H1 (cell line): ENCODE measurements at regions not wholly inside any gene's neighbourhood (a gene's known extent, or its start where the extent isn't known, plus 50 kb on each side); places are given as distances from the start of the nearest gene placed in this dataset.

ENCODE experiments used
- CTCF ChIA-PET: fragments of 300-600 bp; sonication (Branson Sonifier 250); formaldehyde crosslinking; loops from one replicate; lab custom pipeline; 2021; ENCODE audit not compliant: partially characterized antibody; lab: Charles Lee
- POLR2A ChIA-PET: fragments of 300-600 bp; sonication (Branson Sonifier 250); formaldehyde crosslinking; loops from one replicate; lab custom pipeline; 2021; ENCODE audit warnings: inconsistent platforms; ENCODE audit not compliant: partially characterized antibody; lab: Charles Lee
- DNase-seq, 2 experiments: peaks; one replicate each; pipeline versions ENCODE4 v3.0.0 to v3.0.0-alpha.2; 2010 to 2022; ENCODE audit warnings: low spot score in 2 of 2, low read depth in 1 of 2, mixed read lengths in 1 of 2
- FAIRE-seq: peaks from 2 replicates; lab custom pipeline; 2011; peaks lifted over from hg19 to GRCh38; lab: Jason Lieb, UNC
- H2AFZ ChIP-seq: 2 replicates; pipeline ENCODE4 v1.8.1; 2012; ENCODE audit warnings: low read length, inconsistent platforms
- H2AK5ac ChIP-seq: 2 replicates; pipeline ENCODE4 v1.6.1; 2013; ENCODE audit warnings: low read depth, low read length
- H2BK120ac ChIP-seq: replicated peaks from 2 replicates; pipeline ENCODE3; 2013; ENCODE audit warnings: low read depth, low read length, inconsistent platforms
- H2BK12ac ChIP-seq: 2 replicates; pipeline ENCODE4 v1.6.1; 2013; ENCODE audit warnings: low read depth, low read length
- H2BK15ac ChIP-seq: 2 replicates; pipeline ENCODE4 v1.6.1; 2013; ENCODE audit warnings: low read length
- H2BK20ac ChIP-seq: 2 replicates; pipeline ENCODE4 v1.6.1; 2013; ENCODE audit warnings: low read length
- H2BK5ac ChIP-seq: 2 replicates; pipeline ENCODE4 v1.6.1; 2013; ENCODE audit warnings: low read depth, low read length
- H3K14ac ChIP-seq: 2 replicates; pipeline ENCODE4 v1.6.1; 2013; ENCODE audit warnings: inconsistent platforms; ENCODE audit not compliant: insufficient read length
- H3K18ac ChIP-seq: 2 replicates; pipeline ENCODE4 v1.6.1; 2013; ENCODE audit warnings: low read length; ENCODE audit errors: extremely low read depth
- H3K23ac ChIP-seq: 2 replicates; pipeline ENCODE4 v1.6.1; 2013; ENCODE audit warnings: inconsistent platforms; ENCODE audit not compliant: insufficient read length
- H3K23me2 ChIP-seq: 2 replicates; pipeline ENCODE4 v1.6.1; 2013; ENCODE audit warnings: low read depth, low read length
- H3K27ac ChIP-seq: 2 replicates; pipeline ENCODE4 v1.6.1; 2011; ENCODE audit warnings: low read depth, low read length, inconsistent platforms
- H3K27me3 ChIP-seq, 4 experiments: replicated peaks in 1 of 4; 1 replicate in 1 of 4; 2 replicates in 3 of 4; pipeline versions ENCODE4 v1.6.1 to v1.8.1; 2011 to 2013; ENCODE audit warnings: low read length in 3 of 4, mild to moderate bottlenecking in 3 of 4, inconsistent platforms in 2 of 4, mixed read lengths in 2 of 4, moderate library complexity in 1 of 4; ENCODE audit not compliant: control insufficient read depth in 3 of 4, insufficient read depth in 3 of 4; ENCODE audit errors: extremely low read depth in 1 of 4
- H3K36me3 ChIP-seq, 4 experiments: 2 replicates each; pipeline versions ENCODE4 v1.6.1 to v1.8.1; 2011 to 2013; ENCODE audit warnings: mild to moderate bottlenecking in 4 of 4, low read length in 3 of 4, moderate library complexity in 2 of 4, control low read depth in 1 of 4, inconsistent platforms in 1 of 4; ENCODE audit not compliant: insufficient read depth in 4 of 4, control insufficient read depth in 2 of 4
- H3K4ac ChIP-seq: replicated peaks from 2 replicates; pipeline ENCODE3; 2013; ENCODE audit warnings: low read length, low read depth, mixed read lengths, inconsistent platforms; ENCODE audit not compliant: insufficient read length
- H3K4me1 ChIP-seq, 4 experiments: replicated peaks in 1 of 4; 1 replicate in 1 of 4; 2 replicates in 3 of 4; pipeline versions ENCODE4 v1.6.1 to v1.8.1; 2011 to 2013; ENCODE audit warnings: low read length in 3 of 4, inconsistent platforms in 2 of 4, mixed read lengths in 1 of 4; ENCODE audit not compliant: insufficient read depth in 4 of 4, control insufficient read depth in 3 of 4
- H3K4me2 ChIP-seq, 2 experiments: 2 replicates each; pipeline versions ENCODE4 v1.6.1 to v1.8.1; 2011 to 2013; ENCODE audit warnings: low read depth in 2 of 2, low read length in 2 of 2, control low read depth in 1 of 2, inconsistent platforms in 1 of 2, mild to moderate bottlenecking in 1 of 2; ENCODE audit not compliant: insufficient read depth in 1 of 2
- H3K4me3 ChIP-seq, 4 experiments: fragments of 200-600, 300-600 bp in 1 of 4; sonication (generic), shearing (Covaris generic), sonication (Bioruptor Twin) in 1 of 4; 2 replicates each; pipeline versions ENCODE4 v1.5.1 to v1.8.1; 2011 to 2016; ENCODE audit warnings: low read length in 4 of 4, low read depth in 3 of 4, control low read depth in 2 of 4, inconsistent platforms in 2 of 4, mild to moderate bottlenecking in 2 of 4, mixed read lengths in 1 of 4, moderate library complexity in 1 of 4; ENCODE audit not compliant: insufficient read depth in 2 of 4; ENCODE audit errors: extremely low read depth in 1 of 4
- H3K56ac ChIP-seq: replicated peaks from 2 replicates; pipeline ENCODE3; 2013; ENCODE audit warnings: low read depth, mild to moderate bottlenecking, mixed read lengths, low read length, inconsistent platforms; ENCODE audit not compliant: insufficient read length
- H3K79me1 ChIP-seq: 2 replicates; pipeline ENCODE4 v1.6.1; 2013; ENCODE audit warnings: low read depth, low read length, control low read depth
- H3K79me2 ChIP-seq, 2 experiments: 2 replicates each; pipeline versions ENCODE4 v1.6.1 to v1.8.1; 2012 to 2013; ENCODE audit warnings: low read length in 2 of 2, mild to moderate bottlenecking in 2 of 2, inconsistent platforms in 1 of 2; ENCODE audit not compliant: insufficient read depth in 2 of 2, control insufficient read depth in 1 of 2
- H3K9ac ChIP-seq, 4 experiments: replicated peaks in 1 of 4; 1 replicate in 1 of 4; 2 replicates in 3 of 4; pipeline versions ENCODE4 v1.6.1 to v1.8.1; 2011 to 2013; ENCODE audit warnings: low read depth in 3 of 4, low read length in 3 of 4, control low read depth in 2 of 4, mild to moderate bottlenecking in 2 of 4, moderate library complexity in 2 of 4, inconsistent platforms in 1 of 4; ENCODE audit errors: extremely low read depth in 1 of 4
- H3K9me3 ChIP-seq, 2 experiments: 2 replicates each; pipeline versions ENCODE4 v1.6.1 to v1.8.1; 2012 to 2013; ENCODE audit warnings: mild to moderate bottlenecking in 2 of 2, moderate library complexity in 2 of 2, control low read depth in 1 of 2, inconsistent platforms in 1 of 2, low read depth in 1 of 2, low read length in 1 of 2, mixed read lengths in 1 of 2; ENCODE audit not compliant: insufficient read depth in 2 of 2
- H4K20me1 ChIP-seq, 2 experiments: replicated peaks in 1 of 2; 2 replicates each; pipeline versions ENCODE3 to v1.8.1; 2011 to 2013; ENCODE audit warnings: inconsistent platforms in 2 of 2, low read length in 2 of 2, mild to moderate bottlenecking in 1 of 2; ENCODE audit not compliant: insufficient read depth in 2 of 2, control insufficient read depth in 1 of 2
- H4K5ac ChIP-seq: 2 replicates; pipeline ENCODE4 v1.6.1; 2013; ENCODE audit warnings: low read length, low read depth, mixed read lengths, inconsistent platforms; ENCODE audit not compliant: insufficient read length
- H4K8ac ChIP-seq: 2 replicates; pipeline ENCODE4 v1.8.0; 2013; ENCODE audit warnings: mild to moderate bottlenecking, moderate library complexity, low read length, inconsistent platforms; ENCODE audit not compliant: insufficient read depth; ENCODE audit errors: extremely low read depth
- H4K91ac ChIP-seq: replicated peaks from 2 replicates; pipeline ENCODE3; 2013; ENCODE audit warnings: low read length, mixed read lengths, inconsistent platforms; ENCODE audit not compliant: insufficient read length
- POLR2A ChIP-seq, 2 experiments: IDR thresholded peaks; 1 replicate in 1 of 2; 2 replicates in 1 of 2; pipeline ENCODE4 v1.6.1; 2011; ENCODE audit warnings: low read depth in 2 of 2, low read length in 2 of 2, mild to moderate bottlenecking in 2 of 2; ENCODE audit errors: control extremely low read depth in 1 of 2
- WGBS, 2 experiments: shearing (Covaris generic) in 1 of 2; methylation state at CpG; one replicate each; pipeline versions ENCODE4 v1.1.6 to v1.1.7; 2013 to 2015; ENCODE audit warnings: low lambda C conversion rate in 2 of 2, mixed read lengths in 2 of 2, inconsistent platforms in 1 of 2, low coverage in 1 of 2, missing lambda C conversion rate in 1 of 2; ENCODE audit not compliant: insufficient replicate concordance in 2 of 2, insufficient coverage in 1 of 2, insufficient read length in 1 of 2; ENCODE audit errors: extremely low coverage in 1 of 2, missing lambda C conversion rate in 1 of 2; 5-methylcytosine and 5-hydroxymethylcytosine counted together

- H2BK15ac ChIP-seq = no peak overlapping the region
These were observed 310.0 kb downstream of the CBLN1 start for GRCh38 chr16:48971571-48972077.

More at GRCh38 chr16:48971571-48972077, 310.0 kb downstream of the CBLN1 start:
- POLR2A ChIA-PET = interaction anchor here (1.4 kb wide), 1 partner anchor 46 kb away, joined by 3 read pairs; no protein-coding TSS in a partner anchor
- Histone ChIP-seq H3K27ac (no peak overlapping the region), H4K20me1 (no peaks in the 10 kb centered on the region), H3K56ac (no peak overlapping the region), H2AK5ac (no peak overlapping the region), H3K4ac (no peak overlapping the region), H2BK20ac (no peak overlapping the region), H3K36me3 (no peaks in the 10 kb centered on the region), H2BK12ac (no peak overlapping the region), H2BK5ac (no peak overlapping the region), H2AFZ (no peak overlapping the region), H3K23ac (no peak overlapping the region), H3K18ac (no peak overlapping the region), H3K4me2 (no peak overlapping the region), H3K79me2 (no peaks in the 10 kb centered on the region), H3K27me3 (no peaks in the 10 kb centered on the region), H3K14ac (no peak overlapping the region), H4K91ac (no peak overlapping the region), H4K8ac (no peak overlapping the region; the same call in 1 of the 2 replicates), H2BK120ac (no peak overlapping the region), H3K4me3 (no peak overlapping the region), H3K4me1 (no peaks in the 10 kb centered on the region), H3K9ac (no peak overlapping the region), H4K5ac (no peak overlapping the region), H3K23me2 (no peaks in the 10 kb centered on the region), H3K79me1 (no peaks in the 10 kb centered on the region), H3K9me3 (no peaks in the 10 kb centered on the region)
- TF ChIP-seq POLR2A (IDR thresholded peaks at IDR 0.05; ENCODE audit: control extremely low read depth in 1 of 2, low read depth in 2 of 2, low read length in 2 of 2) = no peak
- CTCF ChIA-PET = interaction anchor here (1.3 to 1.5 kb wide), 2 partner anchors 69 to 284 kb away, joined by 4 read pairs; no protein-coding TSS in a partner anchor
- FAIRE-seq = no peak
- no peak for DNase-seq
- WGBS, 2 experiments = 83% methylated on average over 4 of the region's 4 CpGs; no CpG with 5 or more reads in 1 of the 2 experiments
